OCI-LY1 (cell line): ENCODE measurements at regions not wholly inside any gene's neighbourhood (a gene's known extent, or its start where the extent isn't known, plus 50 kb on each side); places are given as distances from the start of the nearest gene placed in this dataset.

Source experiments
- EZH2 ChIP-seq: fragments of 200-600 bp; sonication (generic), shearing (Covaris generic); IDR thresholded peaks from 2 replicates; pipeline ENCODE4 v1.8.0; 2017; ENCODE audit warnings: borderline replicate concordance, mixed run types, mild to moderate bottlenecking, antibody characterized with exemption, low read length, moderate library complexity, mixed read lengths
- TF ChIP-seq, protein P1 (sequence below): fragments of 200-600 bp; sonication (generic), shearing (Covaris generic); IDR thresholded peaks from 2 replicates; pipeline ENCODE4 v1.5.1; 2017; ENCODE audit warnings: mild to moderate bottlenecking, antibody characterized with exemption, low read length, moderate library complexity, mixed read lengths

DNA sequence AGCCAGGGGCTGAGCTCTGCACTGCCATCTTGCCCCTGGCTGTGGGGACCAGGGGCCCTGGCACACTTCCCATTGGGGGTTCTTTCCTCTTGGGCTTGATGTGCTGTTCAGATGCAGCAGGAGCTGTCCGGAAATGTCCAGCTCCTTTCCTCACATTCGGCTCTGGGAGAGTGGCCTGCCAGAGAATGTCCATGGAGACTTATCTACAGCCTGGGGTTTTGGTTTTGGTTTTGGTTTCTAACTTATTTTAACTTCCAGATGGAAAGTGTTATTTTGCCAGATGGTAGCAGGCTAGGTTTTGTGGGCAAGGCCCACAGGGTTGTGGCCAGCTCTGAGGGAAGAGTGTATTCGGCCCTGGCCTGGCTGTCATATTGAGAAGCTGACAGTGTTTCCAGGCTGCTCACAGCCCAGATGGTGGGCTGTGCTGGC, 177.3 kb downstream of the ANKRD30B start:
- TF ChIP-seq, protein P1, sequence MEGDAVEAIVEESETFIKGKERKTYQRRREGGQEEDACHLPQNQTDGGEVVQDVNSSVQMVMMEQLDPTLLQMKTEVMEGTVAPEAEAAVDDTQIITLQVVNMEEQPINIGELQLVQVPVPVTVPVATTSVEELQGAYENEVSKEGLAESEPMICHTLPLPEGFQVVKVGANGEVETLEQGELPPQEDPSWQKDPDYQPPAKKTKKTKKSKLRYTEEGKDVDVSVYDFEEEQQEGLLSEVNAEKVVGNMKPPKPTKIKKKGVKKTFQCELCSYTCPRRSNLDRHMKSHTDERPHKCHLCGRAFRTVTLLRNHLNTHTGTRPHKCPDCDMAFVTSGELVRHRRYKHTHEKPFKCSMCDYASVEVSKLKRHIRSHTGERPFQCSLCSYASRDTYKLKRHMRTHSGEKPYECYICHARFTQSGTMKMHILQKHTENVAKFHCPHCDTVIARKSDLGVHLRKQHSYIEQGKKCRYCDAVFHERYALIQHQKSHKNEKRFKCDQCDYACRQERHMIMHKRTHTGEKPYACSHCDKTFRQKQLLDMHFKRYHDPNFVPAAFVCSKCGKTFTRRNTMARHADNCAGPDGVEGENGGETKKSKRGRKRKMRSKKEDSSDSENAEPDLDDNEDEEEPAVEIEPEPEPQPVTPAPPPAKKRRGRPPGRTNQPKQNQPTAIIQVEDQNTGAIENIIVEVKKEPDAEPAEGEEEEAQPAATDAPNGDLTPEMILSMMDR, result no peak
- TF ChIP-seq EZH2, result no peak
